Epithelial cell of esophagus (primary cell): ENCODE measurements at regions not wholly inside any gene's neighbourhood (a gene's known extent, or its start where the extent isn't known, plus 50 kb on each side); places are given as distances from the start of the nearest gene placed in this dataset.

Experiments used
- DNase-seq: peaks from one replicate; pipeline ENCODE4 v3.0.0; 2010; ENCODE audit warnings: low read depth
- H3K4me3 ChIP-seq: 2 replicates; pipeline ENCODE4 v1.5.1; 2011; ENCODE audit warnings: mild to moderate bottlenecking, low read length, control low read depth
- TF ChIP-seq, protein P1 (sequence below): IDR thresholded peaks from 2 replicates; pipeline ENCODE4 v1.5.1; 2011; ENCODE audit warnings: low read depth, mild to moderate bottlenecking, low read length, control low read depth, inconsistent platforms; ENCODE audit not compliant: insufficient read depth; ENCODE audit errors: missing control alignments

DNA sequence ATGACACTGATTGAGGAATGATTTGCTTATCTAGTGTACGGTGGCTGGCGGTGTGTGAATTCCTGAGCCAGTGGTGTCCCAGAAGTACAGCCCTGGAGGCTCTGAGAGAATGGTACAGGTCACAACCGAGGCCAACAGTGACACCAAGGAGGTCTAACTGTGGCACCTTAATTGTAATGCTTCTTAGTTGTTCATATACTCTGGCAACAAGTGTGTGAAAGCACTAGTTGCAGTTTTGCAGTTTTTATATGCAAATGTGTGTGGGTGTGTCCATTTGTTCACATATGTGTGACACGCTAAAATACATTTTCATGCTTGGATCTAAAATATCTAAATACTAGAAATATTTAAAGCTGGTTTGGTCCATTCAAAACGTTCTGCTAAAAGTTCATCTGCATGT, 185.3 kb upstream of the FMN2 start:
- no peak for DNase-seq
- H3K4me3 ChIP-seq, result no peak overlapping the region
- TF ChIP-seq, protein P1, sequence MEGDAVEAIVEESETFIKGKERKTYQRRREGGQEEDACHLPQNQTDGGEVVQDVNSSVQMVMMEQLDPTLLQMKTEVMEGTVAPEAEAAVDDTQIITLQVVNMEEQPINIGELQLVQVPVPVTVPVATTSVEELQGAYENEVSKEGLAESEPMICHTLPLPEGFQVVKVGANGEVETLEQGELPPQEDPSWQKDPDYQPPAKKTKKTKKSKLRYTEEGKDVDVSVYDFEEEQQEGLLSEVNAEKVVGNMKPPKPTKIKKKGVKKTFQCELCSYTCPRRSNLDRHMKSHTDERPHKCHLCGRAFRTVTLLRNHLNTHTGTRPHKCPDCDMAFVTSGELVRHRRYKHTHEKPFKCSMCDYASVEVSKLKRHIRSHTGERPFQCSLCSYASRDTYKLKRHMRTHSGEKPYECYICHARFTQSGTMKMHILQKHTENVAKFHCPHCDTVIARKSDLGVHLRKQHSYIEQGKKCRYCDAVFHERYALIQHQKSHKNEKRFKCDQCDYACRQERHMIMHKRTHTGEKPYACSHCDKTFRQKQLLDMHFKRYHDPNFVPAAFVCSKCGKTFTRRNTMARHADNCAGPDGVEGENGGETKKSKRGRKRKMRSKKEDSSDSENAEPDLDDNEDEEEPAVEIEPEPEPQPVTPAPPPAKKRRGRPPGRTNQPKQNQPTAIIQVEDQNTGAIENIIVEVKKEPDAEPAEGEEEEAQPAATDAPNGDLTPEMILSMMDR, result no peak

DNA sequence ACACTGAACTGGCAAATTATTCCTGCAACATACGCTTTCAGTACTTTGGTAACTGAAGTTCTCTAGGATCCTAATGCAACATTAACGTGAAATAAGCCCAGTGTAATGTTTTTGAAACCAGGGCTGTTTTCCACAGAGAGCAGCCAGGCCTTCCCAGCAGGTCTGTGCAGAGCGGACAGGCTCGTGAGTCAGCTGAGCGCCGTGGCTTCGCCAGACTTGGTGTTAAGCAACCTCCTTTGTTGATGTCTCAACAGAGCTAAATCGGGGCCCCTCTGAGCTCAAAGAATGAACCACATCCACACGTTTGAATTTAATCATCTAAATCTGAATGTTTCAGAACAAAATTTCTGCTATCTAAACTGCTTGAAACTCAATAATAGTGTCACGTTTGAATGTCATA, 181.8 kb upstream of the FMN2 start:
- DNase-seq, result peak; percentile 75
- no peak overlapping the region for H3K4me3 ChIP-seq
- TF ChIP-seq, protein P1, result no peak

DNA sequence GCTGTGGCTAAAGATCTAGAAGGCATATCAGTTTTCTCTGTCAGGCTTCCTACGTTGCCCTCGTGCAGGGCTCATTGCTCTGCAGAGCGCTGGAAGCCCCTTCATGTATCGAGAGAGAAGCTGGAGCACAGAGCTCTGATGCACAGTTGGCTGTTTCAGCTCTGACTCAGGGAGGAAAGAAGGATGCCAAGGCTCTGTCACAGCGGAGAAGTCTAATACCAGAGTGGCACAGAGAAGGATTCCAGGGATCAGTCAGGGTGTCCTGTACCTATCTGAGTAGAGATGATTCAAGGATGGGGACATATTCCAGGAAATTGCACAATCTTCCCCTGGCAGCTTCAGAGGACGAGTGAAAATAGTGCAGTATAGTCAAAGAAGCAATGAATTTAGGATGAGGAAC, 179.2 kb upstream of the FMN2 start:
- TF ChIP-seq, protein P1, result no peak
- peak; percentile 6 for DNase-seq
- no peak overlapping the region for H3K4me3 ChIP-seq

DNA sequence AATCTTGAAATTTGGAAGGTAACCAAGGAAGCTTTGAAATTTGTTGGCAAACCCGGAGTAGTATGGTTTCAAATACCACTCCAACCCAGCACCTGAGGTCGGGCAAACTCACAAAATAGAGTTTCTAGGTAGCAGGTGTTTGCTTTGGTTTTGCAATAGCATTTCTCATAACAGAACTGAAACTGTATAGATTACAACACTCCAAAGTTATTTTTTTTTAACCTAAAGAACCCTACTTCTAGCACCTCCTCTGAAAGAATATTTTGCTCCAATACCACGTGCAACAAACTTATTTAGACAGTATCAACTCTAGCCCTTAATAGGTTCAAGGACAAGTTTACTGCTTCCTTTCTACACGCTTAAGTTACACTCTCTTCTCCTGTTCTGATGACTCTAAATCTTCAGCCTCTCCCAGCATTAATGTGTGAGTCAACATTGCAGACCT, 178.5 kb upstream of the FMN2 start:
- no peak overlapping the region for H3K4me3 ChIP-seq
- TF ChIP-seq, protein P1, result no peak
- no peak for DNase-seq

DNA sequence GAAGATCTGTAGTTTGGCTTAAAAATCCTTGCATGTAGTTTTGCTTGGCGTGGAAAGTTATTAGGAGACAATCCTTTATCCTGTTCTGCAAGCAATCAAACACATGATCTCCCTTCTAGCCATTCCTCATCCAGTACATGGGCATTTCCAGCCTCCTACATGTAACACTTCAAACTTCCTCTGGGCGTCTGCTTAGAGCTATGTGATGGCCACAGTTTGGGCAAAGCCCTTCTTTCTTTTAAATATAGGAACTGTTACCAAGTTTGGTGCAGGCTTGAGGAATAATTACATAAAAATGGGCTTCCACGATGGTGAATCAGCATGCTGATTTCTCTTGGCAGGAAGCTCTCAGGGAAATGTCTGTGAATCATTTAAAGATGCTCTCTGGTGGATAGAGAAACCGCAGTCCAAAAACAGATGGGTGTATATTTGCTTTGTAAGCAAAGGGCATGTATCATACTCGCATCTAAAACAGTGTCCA, 176.9 kb upstream of the FMN2 start:
- DNase-seq, result peak; percentile 22
- no peak overlapping the region for H3K4me3 ChIP-seq
- TF ChIP-seq, protein P1, result peak; percentile 17

DNA sequence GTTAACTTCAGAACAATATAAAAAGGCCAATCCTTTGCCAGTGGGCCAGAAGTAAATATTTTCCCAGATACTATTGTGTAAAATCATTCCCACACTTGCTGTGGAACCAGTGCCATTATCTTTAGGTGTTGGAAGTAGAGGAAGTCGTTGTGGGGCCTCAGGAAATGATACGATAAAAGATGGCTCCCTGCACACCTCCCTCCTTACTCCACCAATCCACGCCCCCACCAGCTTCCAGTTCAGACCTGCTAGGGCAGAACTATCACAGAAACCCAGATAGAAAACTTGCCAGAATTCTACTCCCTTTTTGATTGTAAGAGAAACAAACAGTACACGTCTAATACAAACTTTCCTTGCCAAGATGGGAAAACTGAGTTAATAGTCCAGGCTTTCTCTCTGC, 173.0 kb upstream of the FMN2 start:
- H3K4me3 ChIP-seq, result no peak overlapping the region
- no peak for DNase-seq
- TF ChIP-seq, protein P1, result no peak

DNA sequence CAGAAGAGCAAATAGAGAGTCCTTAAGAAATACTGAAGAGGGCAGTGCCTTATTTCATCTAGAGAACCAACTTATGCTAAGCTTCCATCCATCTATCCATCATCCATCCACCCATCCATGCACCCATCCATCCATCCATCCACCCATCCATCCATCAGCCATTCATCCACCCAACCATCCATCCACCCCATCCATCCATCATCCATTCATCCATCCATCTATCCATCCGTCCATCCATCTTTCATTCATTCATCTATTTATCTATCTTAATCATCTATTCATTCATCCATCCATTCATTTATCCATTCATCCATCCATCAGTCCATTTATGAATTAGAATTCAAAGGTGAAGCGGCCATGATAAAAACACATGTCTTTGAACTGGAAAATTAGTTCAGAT, 171.5 kb upstream of the FMN2 start:
- TF ChIP-seq, protein P1, result no peak
- DNase-seq, result no peak
- H3K4me3 ChIP-seq, result no peak overlapping the region
